ENCODE measurements at regions not wholly inside any gene's neighbourhood (a gene's known extent, or its start where the extent isn't known, plus 50 kb on each side); places are given as distances from the start of the nearest gene placed in this dataset.

DNA sequence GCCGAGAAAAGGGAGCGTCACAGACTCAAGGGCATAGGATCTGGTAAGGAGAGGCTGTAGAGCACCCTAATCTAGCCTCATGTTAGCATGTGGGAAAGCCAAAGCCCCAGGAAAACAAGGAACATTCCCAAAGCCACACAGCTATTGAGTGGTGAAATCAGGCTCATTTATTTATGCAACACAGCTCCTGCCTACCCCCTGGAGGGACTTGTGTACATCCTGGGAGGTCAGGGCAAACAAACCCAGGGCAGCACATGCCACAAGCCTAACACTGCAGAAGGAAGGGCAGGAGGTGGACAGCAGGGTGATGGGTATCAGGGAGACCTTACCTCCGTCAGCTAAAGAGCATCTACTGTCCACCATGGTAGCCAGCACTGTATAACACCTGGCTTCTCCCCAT, 283.5 kb downstream of the RPLP1 start:
- DNase-seq (ENCODE audit: low read depth) = no peak

GRCh38 chr15:69737916-69738315, 285.3 kb downstream of the RPLP1 start:
- no peak for DNase-seq (ENCODE audit: low read depth)

- no peak for DNase-seq (ENCODE audit: low read depth)
Measured at GRCh38 chr15:69740684-69741083, 288.1 kb downstream of the RPLP1 start.

- DNase-seq (ENCODE audit: low read depth) = no peak
Measured at GRCh38 chr15:69742361-69742760, 289.7 kb downstream of the RPLP1 start.

GRCh38 chr15:69743091-69743490, 290.5 kb downstream of the RPLP1 start:
- DNase-seq (ENCODE audit: low read depth) = no peak

DNA sequence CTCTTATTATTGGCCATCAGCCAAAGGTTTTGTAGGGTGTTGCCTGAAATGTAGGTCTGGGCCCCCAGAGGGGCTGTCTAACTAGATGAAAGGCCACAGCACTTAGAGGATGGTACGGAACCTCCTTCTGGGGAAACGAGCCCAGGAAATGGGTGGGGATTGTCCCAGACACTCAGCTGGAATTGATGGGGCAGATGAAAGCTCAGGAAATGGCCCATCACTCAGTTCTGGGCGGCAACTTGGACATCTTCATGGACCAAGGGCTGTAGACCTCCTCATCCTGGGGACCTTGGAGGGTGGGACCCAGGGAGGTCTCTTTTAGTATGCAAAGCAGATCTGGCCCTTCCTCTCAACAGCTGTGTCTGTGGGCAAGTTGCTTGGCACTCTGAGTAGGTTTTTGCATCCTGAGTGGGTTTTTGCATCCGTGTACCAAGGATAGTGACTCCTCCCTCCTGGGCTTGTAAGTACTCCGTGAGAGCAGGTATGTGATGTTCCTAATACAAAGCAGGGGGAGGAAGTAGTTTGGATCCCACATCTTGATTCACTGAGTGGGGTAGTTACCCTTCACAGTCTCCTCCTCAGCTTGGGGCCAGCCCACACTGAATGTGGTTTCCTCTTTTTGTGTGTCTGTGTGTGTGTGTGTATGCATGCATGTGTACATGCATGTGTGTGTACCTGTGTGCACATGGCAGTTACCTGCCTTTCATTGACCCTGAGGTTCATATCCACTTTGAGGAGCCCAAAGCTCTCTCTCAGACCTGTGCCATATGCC, 292.0 kb downstream of the RPLP1 start:
- no peak for DNase-seq (ENCODE audit: low read depth)

GRCh38 chr15:69747193-69747592, 294.6 kb downstream of the RPLP1 start:
- DNase-seq (ENCODE audit: low read depth) = no peak

- DNase-seq (ENCODE audit: low read depth) = no peak
Measured at GRCh38 chr15:69748131-69748530, 295.5 kb downstream of the RPLP1 start.

DNA sequence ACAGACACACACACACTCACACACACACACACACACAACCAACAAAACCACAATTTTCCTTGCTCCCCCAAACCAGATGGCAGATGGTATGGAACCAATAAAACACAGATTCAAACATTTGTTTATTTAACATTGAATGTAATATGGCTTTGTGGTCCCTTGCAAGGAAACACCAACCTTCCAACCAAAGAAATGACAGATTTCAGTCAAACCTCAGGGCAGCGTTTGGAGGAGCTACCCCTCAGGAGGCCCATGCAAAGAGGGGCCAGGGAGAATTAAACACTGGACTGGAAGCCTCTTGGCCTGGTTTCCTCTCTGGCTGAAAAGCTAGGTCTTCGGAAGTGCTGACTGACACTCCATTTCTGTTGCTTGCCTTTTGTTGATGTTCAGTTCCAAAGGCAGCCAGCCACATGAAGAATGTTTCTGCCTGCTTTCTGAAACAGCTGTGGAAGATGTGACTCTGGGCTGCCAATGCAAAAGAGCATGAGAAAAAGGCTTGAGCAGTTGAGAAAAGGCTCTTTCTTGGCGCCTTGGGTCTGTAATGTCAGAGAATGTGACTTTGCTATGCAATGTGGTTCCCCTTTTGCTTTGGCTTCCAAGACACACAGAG, 296.1 kb downstream of the RPLP1 start:
- DNase-seq (ENCODE audit: low read depth) = no peak

- no peak for DNase-seq (ENCODE audit: low read depth)
Measured at GRCh38 chr15:69749274-69749673, 296.7 kb downstream of the RPLP1 start.

DNA sequence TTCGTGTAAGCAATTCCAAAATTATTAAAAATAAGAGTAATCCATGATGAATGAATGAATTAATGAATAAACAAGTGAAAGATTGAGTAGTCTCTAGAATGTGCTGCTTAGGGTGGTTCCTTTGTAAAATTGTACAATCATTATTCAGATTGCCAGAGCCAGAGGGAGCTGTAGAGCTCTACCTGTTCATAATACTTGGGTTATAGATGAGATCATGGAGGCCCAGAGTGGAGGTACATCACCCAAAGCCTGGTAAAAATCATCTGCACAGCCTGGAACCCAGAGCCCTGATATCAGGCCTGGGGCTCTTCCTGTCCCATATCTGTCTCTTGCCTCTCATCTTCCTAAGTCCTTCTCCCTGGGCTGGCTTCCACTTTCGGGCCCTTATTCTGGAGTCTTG, 297.2 kb downstream of the RPLP1 start:
- DNase-seq (ENCODE audit: low read depth) = no peak

DNA sequence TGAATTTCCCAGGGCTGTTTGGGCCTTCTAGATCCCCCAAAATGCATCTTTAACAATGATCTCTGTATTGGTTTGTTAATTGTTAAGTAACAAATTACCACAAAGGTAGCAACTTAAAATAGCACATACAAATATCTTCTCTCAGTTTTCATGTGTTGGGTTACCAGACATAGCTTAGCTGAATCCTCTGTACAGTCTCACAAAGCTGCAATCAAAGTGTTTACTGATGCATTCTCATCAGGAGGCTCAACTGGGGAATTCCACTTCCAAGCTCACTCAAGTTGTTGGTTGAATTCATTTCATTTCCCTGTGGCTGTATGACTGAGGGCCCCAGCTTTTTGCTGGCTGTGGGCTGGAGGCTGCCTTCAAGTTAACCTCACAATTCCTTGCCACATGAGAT, 297.6 kb downstream of the RPLP1 start:
- no peak for DNase-seq (ENCODE audit: low read depth)

DNA sequence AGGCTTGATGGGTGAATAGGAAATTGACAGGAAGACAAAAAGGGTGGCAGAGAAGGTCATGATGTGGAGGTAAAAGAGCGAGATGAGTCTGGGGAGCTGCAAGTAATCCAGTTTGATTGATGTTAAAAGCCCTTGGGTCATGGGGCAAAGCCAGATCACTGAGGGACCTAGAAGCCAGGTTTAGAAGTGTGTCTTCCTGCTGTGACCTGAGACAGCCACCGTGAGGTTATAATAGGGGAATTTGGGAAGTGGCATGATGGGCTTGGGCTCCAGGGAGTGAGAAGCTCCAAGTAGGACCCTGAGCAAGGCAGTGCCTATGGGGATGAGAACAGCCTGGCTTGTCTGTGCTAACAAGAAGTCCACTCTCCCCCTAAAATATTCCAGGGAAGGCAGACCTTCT, 298.5 kb downstream of the RPLP1 start:
- DNase-seq (ENCODE audit: low read depth) = no peak

DNA sequence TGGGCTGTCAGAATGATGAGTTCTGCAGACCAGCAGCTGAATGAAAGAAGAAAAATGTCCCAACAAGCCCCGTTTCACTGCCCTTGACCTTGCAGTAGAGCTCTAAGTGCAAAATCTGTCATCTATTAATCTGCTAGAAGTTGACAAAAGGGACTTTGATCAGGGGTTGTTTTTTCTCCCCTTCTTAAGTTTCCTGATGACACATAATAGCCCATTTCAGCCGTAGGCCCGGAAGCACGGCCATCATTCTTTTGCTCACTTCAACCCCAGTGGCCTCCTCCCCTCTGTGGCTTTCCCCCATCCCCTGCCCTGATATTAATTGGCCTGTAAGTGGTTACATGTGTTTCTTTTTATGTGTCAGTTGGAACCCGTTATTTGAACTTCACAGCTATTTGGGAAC, 298.9 kb downstream of the RPLP1 start:
- DNase-seq (ENCODE audit: low read depth) = no peak

DNA sequence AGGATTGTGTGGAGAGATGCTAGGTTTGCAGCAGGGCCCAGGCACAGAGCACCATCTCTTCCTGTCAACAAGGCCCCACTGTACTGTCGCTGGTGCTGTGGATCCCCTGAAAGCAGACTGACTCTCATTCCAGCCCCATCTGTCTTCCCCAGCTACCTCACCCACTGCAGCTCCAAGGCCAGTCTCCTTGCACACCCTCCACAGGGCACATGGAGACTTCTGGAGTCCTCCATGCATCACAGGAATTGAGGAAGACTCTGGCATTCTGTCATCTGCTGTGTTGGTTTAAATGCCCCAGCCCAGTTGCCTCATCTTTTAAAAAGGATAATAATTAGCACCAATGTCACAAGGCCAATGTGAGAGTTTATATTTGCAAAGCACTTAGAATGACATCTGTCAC, 301.2 kb downstream of the RPLP1 start:
- DNase-seq (ENCODE audit: low read depth) = no peak

DNA sequence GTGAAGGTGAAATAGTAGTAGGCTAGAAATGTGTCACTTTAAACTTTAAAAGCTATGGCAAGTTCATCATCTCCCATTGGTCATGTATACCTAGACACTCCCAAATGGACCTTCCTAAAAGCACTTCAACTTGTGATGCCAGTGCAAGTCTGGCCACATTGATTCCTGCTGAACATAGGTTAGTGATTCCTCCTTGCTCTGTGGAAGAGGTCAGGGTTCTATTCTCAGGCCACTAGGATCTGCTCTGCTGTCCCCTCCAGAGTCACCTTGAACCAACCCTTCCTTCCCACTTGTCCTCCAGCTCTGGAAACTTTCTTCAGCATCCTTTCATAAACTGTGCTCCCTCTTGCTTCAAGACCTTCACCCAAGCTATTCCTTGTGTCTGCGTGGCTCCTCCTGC, 301.7 kb downstream of the RPLP1 start:
- DNase-seq (ENCODE audit: low read depth) = no peak

- peak; percentile 45 for DNase-seq (ENCODE audit: low read depth)
Measured at GRCh38 chr15:69755551-69756310, 303.1 kb downstream of the RPLP1 start.

GRCh38 chr15:69756440-69756839, 303.8 kb downstream of the RPLP1 start:
- DNase-seq (ENCODE audit: low read depth) = no peak

- no peak for DNase-seq (ENCODE audit: low read depth)
Measured at GRCh38 chr15:69757186-69757585, 304.6 kb downstream of the RPLP1 start.

GRCh38 chr15:69758291-69758771, 305.7 kb downstream of the RPLP1 start:
- DNase-seq (ENCODE audit: low read depth) = no peak

DNA sequence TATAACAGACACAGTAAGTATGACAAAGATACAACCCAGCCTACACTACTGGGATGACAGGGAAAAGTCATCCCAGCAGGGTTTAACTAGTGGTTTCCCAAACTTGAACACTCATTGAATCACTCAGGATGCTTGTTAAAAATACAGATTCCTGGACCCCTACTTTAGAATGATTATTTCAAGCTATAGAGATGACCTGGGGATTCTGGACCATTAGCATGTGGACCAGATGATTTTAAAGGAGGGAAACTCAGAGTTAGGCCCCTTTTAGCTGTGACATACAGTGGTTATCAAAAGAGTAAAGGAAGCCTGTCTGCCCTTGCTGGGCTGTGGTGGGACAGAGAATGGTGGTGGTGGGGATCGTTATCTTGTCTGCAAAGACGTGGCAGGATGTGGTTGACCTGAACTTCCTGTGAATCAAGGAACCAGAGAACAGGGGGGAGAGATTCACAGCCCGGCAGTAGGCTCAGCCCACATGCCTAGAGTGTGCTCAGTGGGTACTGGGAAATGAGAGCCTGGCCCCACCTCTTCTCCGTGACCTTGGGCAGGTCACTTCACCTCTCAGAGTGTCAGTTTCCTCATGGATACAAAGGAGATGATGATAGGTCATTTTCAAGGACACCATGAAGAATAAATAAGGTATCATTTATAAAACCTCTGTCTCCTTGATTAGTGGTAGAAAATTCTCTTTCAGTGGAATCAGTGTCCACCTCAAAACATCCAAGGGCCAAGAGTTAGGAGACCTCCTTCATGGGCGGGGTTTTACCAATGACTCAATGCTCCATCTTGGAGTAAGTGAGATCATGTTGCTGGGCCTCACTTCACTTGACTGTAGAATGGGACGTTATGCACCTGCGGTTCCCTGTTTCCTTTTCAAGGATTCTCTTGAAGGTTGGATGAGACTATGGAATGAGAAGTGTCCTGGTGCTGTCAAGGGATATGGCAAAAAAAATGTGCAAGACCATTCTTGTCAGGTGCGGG, 306.5 kb downstream of the RPLP1 start:
- peak; percentile 80 for DNase-seq (ENCODE audit: low read depth)
